ENCODE measurements at regions not wholly inside any gene's neighbourhood (a gene's known extent, or its start where the extent isn't known, plus 50 kb on each side); places are given as distances from the start of the nearest gene placed in this dataset.
A peak's percentile ranks its signal among the peaks of the same experiment; 100 is the strongest.

GRCh38 chr14:22185191-22185590 lies 403.8 kb downstream of the DAD1 start:
- Mint-ChIP-seq H3K36me3 (ENCODE audit: low read depth, unreplicated experiment) (no peaks in the 10 kb centered on the region), H3K4me3 (ENCODE audit: unreplicated experiment) (no peak overlapping the region), H3K4me1 (ENCODE audit: unreplicated experiment) (peaks cover 2% of the 10 kb centered on the region), H3K27me3 (ENCODE audit: unreplicated experiment) (no peaks in the 10 kb centered on the region), H3K9me3 (ENCODE audit: unreplicated experiment) (no peaks in the 10 kb centered on the region), H3K27ac (ENCODE audit: unreplicated experiment) (no peak overlapping the region)
- TF ChIP-seq CTCF (IDR thresholded peaks at IDR 0.05; ENCODE audit: unreplicated experiment): no peak
- DNase-seq (ENCODE audit: low spot score): no peak

- H3K27ac Mint-ChIP-seq (ENCODE audit: unreplicated experiment): no peak overlapping the region
- no peak overlapping the region for H3K4me3 Mint-ChIP-seq (ENCODE audit: unreplicated experiment)
- H3K27me3 Mint-ChIP-seq (ENCODE audit: unreplicated experiment): no peaks in the 10 kb centered on the region
- H3K9me3 Mint-ChIP-seq (ENCODE audit: unreplicated experiment): no peaks in the 10 kb centered on the region
- no peak for DNase-seq (ENCODE audit: low spot score)
- H3K36me3 Mint-ChIP-seq (ENCODE audit: low read depth, unreplicated experiment): no peaks in the 10 kb centered on the region
- H3K4me1 Mint-ChIP-seq (ENCODE audit: unreplicated experiment): peaks cover 6% of the 10 kb centered on the region
- no peak for TF ChIP-seq CTCF (IDR thresholded peaks at IDR 0.05; ENCODE audit: unreplicated experiment)
Measured at GRCh38 chr14:22184830-22185168, 404.2 kb downstream of the DAD1 start.

GRCh38 chr14:22184157-22184829 lies 404.7 kb downstream of the DAD1 start:
- DNase-seq (ENCODE audit: low spot score): no peak
- H3K36me3 Mint-ChIP-seq (ENCODE audit: low read depth, unreplicated experiment): no peaks in the 10 kb centered on the region

GRCh38 chr14:22180045-22180444 lies 409.0 kb downstream of the DAD1 start:
- H3K36me3 Mint-ChIP-seq (ENCODE audit: low read depth, unreplicated experiment): no peaks in the 10 kb centered on the region
- TF ChIP-seq CTCF (IDR thresholded peaks at IDR 0.05; ENCODE audit: unreplicated experiment): no peak
- no peaks in the 10 kb centered on the region for H3K27me3 Mint-ChIP-seq (ENCODE audit: unreplicated experiment)
- no peak overlapping the region for H3K27ac Mint-ChIP-seq (ENCODE audit: unreplicated experiment)
- H3K9me3 Mint-ChIP-seq (ENCODE audit: unreplicated experiment): no peaks in the 10 kb centered on the region
- no peak overlapping the region for H3K4me3 Mint-ChIP-seq (ENCODE audit: unreplicated experiment)
- H3K4me1 Mint-ChIP-seq (ENCODE audit: unreplicated experiment): peaks cover 30% of the 10 kb centered on the region
- no peak for DNase-seq (ENCODE audit: low spot score)

More at GRCh38 chr14:22184157-22184829, 404.7 kb downstream of the DAD1 start:
- TF ChIP-seq CTCF (IDR thresholded peaks at IDR 0.05; ENCODE audit: unreplicated experiment): no peak
- H3K27me3 Mint-ChIP-seq (ENCODE audit: unreplicated experiment): no peaks in the 10 kb centered on the region
- H3K4me3 Mint-ChIP-seq (ENCODE audit: unreplicated experiment): no peak overlapping the region
- H3K27ac Mint-ChIP-seq (ENCODE audit: unreplicated experiment): no peak overlapping the region
- H3K4me1 Mint-ChIP-seq (ENCODE audit: unreplicated experiment): peaks cover 9% of the 10 kb centered on the region
- no peaks in the 10 kb centered on the region for H3K9me3 Mint-ChIP-seq (ENCODE audit: unreplicated experiment)

- H3K27ac Mint-ChIP-seq (ENCODE audit: unreplicated experiment): peak overlapping the region; percentile 26
- no peak for DNase-seq (ENCODE audit: low spot score)
- H3K4me1 Mint-ChIP-seq (ENCODE audit: unreplicated experiment): peaks cover 30% of the 10 kb centered on the region
- H3K9me3 Mint-ChIP-seq (ENCODE audit: unreplicated experiment): no peaks in the 10 kb centered on the region
- TF ChIP-seq CTCF (IDR thresholded peaks at IDR 0.05; ENCODE audit: unreplicated experiment): no peak
- no peaks in the 10 kb centered on the region for H3K27me3 Mint-ChIP-seq (ENCODE audit: unreplicated experiment)
- H3K4me3 Mint-ChIP-seq (ENCODE audit: unreplicated experiment): no peak overlapping the region
- H3K36me3 Mint-ChIP-seq (ENCODE audit: low read depth, unreplicated experiment): no peaks in the 10 kb centered on the region
Measured at GRCh38 chr14:22179190-22179589, 409.8 kb downstream of the DAD1 start.
